ENCODE measurements at regions not wholly inside any gene's neighbourhood (a gene's known extent, or its start where the extent isn't known, plus 50 kb on each side); places are given as distances from the start of the nearest gene placed in this dataset.

- Mint-ChIP-seq H3K36me3 (ENCODE audit: low read depth) (no peaks in the 10 kb centered on the region), H3K4me1 (ENCODE audit: low read depth) (no peaks in the 10 kb centered on the region), H3K4me3 (no peak overlapping the region), H3K9me3 (no peaks in the 10 kb centered on the region), H3K27ac (no peak overlapping the region), H3K27me3 (no peaks in the 10 kb centered on the region)
- DNase-seq = no peak
These were observed 412.0 kb upstream of the CDH5 start for GRCh38 chr16:65954446-65954845.

DNA sequence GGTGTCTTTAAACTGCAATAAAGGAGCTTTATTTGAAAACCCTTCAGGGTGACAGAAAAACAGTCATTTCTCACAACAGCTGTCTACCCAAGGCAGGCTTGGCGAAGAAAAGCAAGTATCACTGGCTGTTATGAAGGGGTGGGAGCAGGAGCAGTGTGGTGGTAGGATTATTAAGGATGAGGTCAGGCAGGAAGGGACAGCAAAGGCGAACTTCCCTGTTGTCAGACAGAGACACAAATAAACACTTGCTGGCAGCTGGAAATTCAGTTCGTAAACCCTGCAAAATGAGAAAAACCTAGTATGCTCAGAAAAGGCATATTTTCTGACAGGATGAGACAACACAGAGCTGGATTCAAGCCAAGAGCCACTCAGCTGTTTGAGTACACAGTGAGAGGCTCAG, 416.3 kb upstream of the CDH5 start:
- Mint-ChIP-seq H3K36me3 (ENCODE audit: low read depth) (no peaks in the 10 kb centered on the region), H3K4me3 (no peak overlapping the region), H3K9me3 (no peaks in the 10 kb centered on the region), H3K27ac (no peak overlapping the region), H3K27me3 (no peaks in the 10 kb centered on the region), H3K4me1 (ENCODE audit: low read depth) (no peaks in the 10 kb centered on the region)
- DNase-seq = no peak

DNA sequence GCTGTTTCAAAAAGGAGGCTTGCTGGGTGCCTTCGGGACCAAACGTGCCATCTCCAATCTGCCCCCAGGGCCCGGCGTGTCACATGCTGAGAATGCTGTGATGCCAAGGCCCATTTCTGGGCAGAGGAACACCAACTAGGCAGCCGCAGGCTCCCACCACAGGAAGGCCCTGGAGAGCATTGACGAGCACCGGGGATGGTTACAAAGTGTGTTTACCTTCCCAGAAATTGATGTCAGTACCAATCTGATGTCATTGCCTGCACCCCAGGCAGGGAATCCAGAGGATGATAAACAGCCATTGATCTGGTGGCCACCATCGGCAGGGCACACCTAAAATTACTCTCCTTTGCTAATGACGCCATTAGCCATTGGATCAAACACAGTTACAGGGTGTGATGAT, 418.1 kb upstream of the CDH5 start:
- Mint-ChIP-seq H3K4me3 (no peak overlapping the region), H3K27ac (no peak overlapping the region), H3K27me3 (no peaks in the 10 kb centered on the region), H3K36me3 (ENCODE audit: low read depth) (no peaks in the 10 kb centered on the region), H3K4me1 (ENCODE audit: low read depth) (no peaks in the 10 kb centered on the region), H3K9me3 (no peaks in the 10 kb centered on the region)
- no peak for DNase-seq

GRCh38 chr16:65947951-65948350, 418.5 kb upstream of the CDH5 start:
- Mint-ChIP-seq H3K4me3 (no peak overlapping the region), H3K36me3 (ENCODE audit: low read depth) (no peaks in the 10 kb centered on the region), H3K9me3 (no peaks in the 10 kb centered on the region), H3K27me3 (no peaks in the 10 kb centered on the region), H3K4me1 (ENCODE audit: low read depth) (no peaks in the 10 kb centered on the region), H3K27ac (no peak overlapping the region)
- no peak for DNase-seq

GRCh38 chr16:65945493-65945892, 421.0 kb upstream of the CDH5 start:
- Mint-ChIP-seq H3K4me1 (ENCODE audit: low read depth) (no peaks in the 10 kb centered on the region), H3K4me3 (no peak overlapping the region), H3K27ac (no peak overlapping the region), H3K36me3 (ENCODE audit: low read depth) (no peaks in the 10 kb centered on the region), H3K27me3 (no peaks in the 10 kb centered on the region), H3K9me3 (no peaks in the 10 kb centered on the region)
- DNase-seq = no peak

DNA sequence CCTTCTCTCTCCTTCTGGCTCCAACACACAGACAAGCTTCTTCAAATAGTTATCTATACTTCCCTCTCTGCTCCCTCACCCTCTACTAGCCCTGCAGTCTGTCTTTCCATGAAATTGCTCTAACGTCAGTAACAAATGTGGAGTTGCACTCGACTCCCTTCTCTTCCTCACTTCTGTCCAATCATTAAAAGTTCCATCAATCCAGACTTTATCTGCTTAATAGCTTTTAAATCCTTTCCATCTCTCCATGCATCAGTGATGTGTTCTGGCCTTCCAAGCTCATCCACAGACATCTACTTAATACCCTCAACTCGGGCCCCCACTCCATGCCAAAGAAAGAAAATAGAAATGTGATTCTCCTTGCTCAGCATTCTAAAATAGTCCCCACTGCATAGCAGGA, 422.1 kb upstream of the CDH5 start:
- H3K4me1 Mint-ChIP-seq (ENCODE audit: low read depth) = no peaks in the 10 kb centered on the region
- no peak overlapping the region for H3K4me3 Mint-ChIP-seq
- H3K9me3 Mint-ChIP-seq = no peaks in the 10 kb centered on the region
- no peaks in the 10 kb centered on the region for H3K27me3 Mint-ChIP-seq
- no peaks in the 10 kb centered on the region for H3K36me3 Mint-ChIP-seq (ENCODE audit: low read depth)
- DNase-seq = no peak
- H3K27ac Mint-ChIP-seq = no peak overlapping the region

- Mint-ChIP-seq H3K27ac (no peak overlapping the region), H3K9me3 (no peaks in the 10 kb centered on the region), H3K4me1 (ENCODE audit: low read depth) (no peaks in the 10 kb centered on the region), H3K27me3 (no peaks in the 10 kb centered on the region), H3K4me3 (no peak overlapping the region), H3K36me3 (ENCODE audit: low read depth) (no peaks in the 10 kb centered on the region)
- DNase-seq = no peak
These were observed 425.8 kb upstream of the CDH5 start for GRCh38 chr16:65940711-65941110.

DNA sequence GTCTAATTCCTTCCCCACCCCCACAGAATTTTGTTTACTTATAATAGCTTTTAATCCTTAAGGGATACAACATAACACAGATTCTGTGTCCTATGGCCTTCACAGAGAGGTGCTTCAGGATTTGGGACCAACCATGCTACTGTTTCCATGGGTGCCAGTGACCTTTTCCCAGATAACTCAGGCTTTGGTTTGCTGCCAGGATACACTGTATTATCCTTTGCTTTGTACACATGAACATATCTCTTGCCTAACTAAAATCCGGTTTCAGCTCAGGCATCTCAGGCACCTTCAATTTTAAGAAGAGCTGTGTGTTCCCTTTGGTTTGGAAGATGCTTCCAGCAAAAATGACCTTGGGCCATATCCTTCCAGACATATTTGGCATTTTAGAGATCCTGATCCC, 428.4 kb upstream of the CDH5 start:
- H3K4me3 Mint-ChIP-seq = no peak overlapping the region
- no peaks in the 10 kb centered on the region for H3K27me3 Mint-ChIP-seq
- no peaks in the 10 kb centered on the region for H3K9me3 Mint-ChIP-seq
- H3K36me3 Mint-ChIP-seq (ENCODE audit: low read depth) = no peaks in the 10 kb centered on the region
- no peak for DNase-seq
- H3K4me1 Mint-ChIP-seq (ENCODE audit: low read depth) = no peaks in the 10 kb centered on the region
- no peak overlapping the region for H3K27ac Mint-ChIP-seq

- Mint-ChIP-seq H3K4me1 (ENCODE audit: low read depth) (no peaks in the 10 kb centered on the region), H3K27me3 (no peaks in the 10 kb centered on the region), H3K4me3 (no peak overlapping the region), H3K36me3 (ENCODE audit: low read depth) (no peaks in the 10 kb centered on the region), H3K27ac (no peak overlapping the region), H3K9me3 (peaks cover 2% of the 10 kb centered on the region)
- DNase-seq = no peak
These were observed 429.0 kb upstream of the CDH5 start for GRCh38 chr16:65937455-65937854.

DNA sequence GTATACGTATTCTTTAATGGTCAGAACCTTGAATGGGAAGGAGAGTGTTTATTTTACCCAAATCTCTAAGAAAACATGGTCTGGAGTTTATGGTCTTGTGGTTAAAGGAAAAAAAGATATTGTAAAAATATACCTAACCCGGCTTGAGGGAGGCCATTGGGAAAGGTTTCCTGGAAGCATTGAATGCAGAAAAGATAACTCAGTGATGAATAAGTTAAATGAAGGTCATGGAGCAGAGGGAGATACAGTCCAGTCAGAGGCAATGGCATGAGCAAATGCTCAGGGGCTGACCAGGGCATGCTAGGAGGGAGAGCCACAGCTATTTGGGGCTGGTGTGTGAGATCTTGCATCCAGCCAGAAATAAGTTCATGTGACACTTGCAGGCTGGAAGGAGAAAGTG, 430.4 kb upstream of the CDH5 start:
- no peak overlapping the region for H3K27ac Mint-ChIP-seq
- DNase-seq = no peak
- no peak overlapping the region for H3K4me3 Mint-ChIP-seq
- no peaks in the 10 kb centered on the region for H3K27me3 Mint-ChIP-seq
- H3K36me3 Mint-ChIP-seq (ENCODE audit: low read depth) = no peaks in the 10 kb centered on the region
- no peaks in the 10 kb centered on the region for H3K4me1 Mint-ChIP-seq (ENCODE audit: low read depth)
- H3K9me3 Mint-ChIP-seq = peaks cover 2% of the 10 kb centered on the region

DNA sequence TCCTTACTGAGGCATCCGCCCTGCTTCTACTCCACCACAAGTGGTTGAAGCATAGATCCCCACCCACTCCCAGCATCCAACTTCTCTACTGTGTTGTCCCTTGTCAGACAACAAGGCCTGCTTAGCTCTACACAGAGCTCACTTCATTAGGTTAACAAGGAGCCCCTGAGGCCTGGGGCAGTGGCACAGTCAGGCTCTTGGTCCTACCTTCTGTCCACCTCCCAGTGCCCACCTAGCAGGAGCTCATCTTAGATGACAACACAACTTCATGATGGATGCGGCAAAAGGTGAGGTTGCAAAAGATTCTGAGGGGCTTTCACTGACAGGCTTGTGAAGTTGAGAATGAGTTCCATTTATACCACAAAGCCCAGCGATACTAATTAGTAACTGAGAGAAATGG, 432.0 kb upstream of the CDH5 start:
- H3K4me3 Mint-ChIP-seq = no peak overlapping the region
- H3K27ac Mint-ChIP-seq = no peak overlapping the region
- no peaks in the 10 kb centered on the region for H3K27me3 Mint-ChIP-seq
- peaks cover 9% of the 10 kb centered on the region for H3K9me3 Mint-ChIP-seq
- no peaks in the 10 kb centered on the region for H3K4me1 Mint-ChIP-seq (ENCODE audit: low read depth)
- DNase-seq = no peak
- no peaks in the 10 kb centered on the region for H3K36me3 Mint-ChIP-seq (ENCODE audit: low read depth)

- no peak overlapping the region for H3K27ac Mint-ChIP-seq
- peaks cover 14% of the 10 kb centered on the region for H3K9me3 Mint-ChIP-seq
- H3K36me3 Mint-ChIP-seq (ENCODE audit: low read depth) = no peaks in the 10 kb centered on the region
- no peak overlapping the region for H3K4me3 Mint-ChIP-seq
- DNase-seq = no peak
- H3K27me3 Mint-ChIP-seq = no peaks in the 10 kb centered on the region
- no peaks in the 10 kb centered on the region for H3K4me1 Mint-ChIP-seq (ENCODE audit: low read depth)
These were observed 432.8 kb upstream of the CDH5 start for GRCh38 chr16:65933703-65934102.

- no peaks in the 10 kb centered on the region for H3K27me3 Mint-ChIP-seq
- peaks cover 14% of the 10 kb centered on the region for H3K9me3 Mint-ChIP-seq
- H3K4me3 Mint-ChIP-seq = no peak overlapping the region
- H3K27ac Mint-ChIP-seq = no peak overlapping the region
- H3K4me1 Mint-ChIP-seq (ENCODE audit: low read depth) = no peaks in the 10 kb centered on the region
- no peak for DNase-seq
- no peaks in the 10 kb centered on the region for H3K36me3 Mint-ChIP-seq (ENCODE audit: low read depth)
These were observed 434.0 kb upstream of the CDH5 start for GRCh38 chr16:65932350-65933072.

- DNase-seq = no peak
- no peak overlapping the region for H3K27ac Mint-ChIP-seq
- H3K27me3 Mint-ChIP-seq = peaks cover 10% of the 10 kb centered on the region
- no peak overlapping the region for H3K4me3 Mint-ChIP-seq
- H3K36me3 Mint-ChIP-seq (ENCODE audit: low read depth) = no peaks in the 10 kb centered on the region
- H3K9me3 Mint-ChIP-seq = no peaks in the 10 kb centered on the region
- no peaks in the 10 kb centered on the region for H3K4me1 Mint-ChIP-seq (ENCODE audit: low read depth)
These were observed 443.6 kb upstream of the CDH5 start for GRCh38 chr16:65922923-65923322.

- no peaks in the 10 kb centered on the region for H3K4me1 Mint-ChIP-seq (ENCODE audit: low read depth)
- no peak for DNase-seq
- H3K9me3 Mint-ChIP-seq = no peaks in the 10 kb centered on the region
- H3K4me3 Mint-ChIP-seq = no peak overlapping the region
- no peaks in the 10 kb centered on the region for H3K36me3 Mint-ChIP-seq (ENCODE audit: low read depth)
- peaks cover 10% of the 10 kb centered on the region for H3K27me3 Mint-ChIP-seq
- no peak overlapping the region for H3K27ac Mint-ChIP-seq
These were observed 446.5 kb upstream of the CDH5 start for GRCh38 chr16:65919986-65920376.
